HCT116 (cell line): ENCODE measurements at regions not wholly inside any gene's neighbourhood (a gene's known extent, or its start where the extent isn't known, plus 50 kb on each side); places are given as distances from the start of the nearest gene placed in this dataset.

ENCODE experiments used
- ATAC-seq: fragments of 200-7000 bp; cut with Tn5 transposase; 2 replicates; pipeline ENCODE4 v1.9.1; 2020; ENCODE audit warnings: mild to moderate bottlenecking, moderate library complexity
- BruUV-seq: library from RNA; stranded (reverse); fragments of 400-500 nt; replicated peaks from 2 replicates; lab custom pipeline; 2021; lab: Mats Ljungman, UMichigan
- CTCF ChIA-PET: fragments of 300-600 bp; sonication (Branson Sonifier 250); formaldehyde crosslinking; loops from one replicate; lab custom pipeline; 2021; ENCODE audit warnings: antibody characterized with exemption; lab: Charles Lee
- POLR2A ChIA-PET: fragments of 300-600, 350-600 bp; sonication (Branson Sonifier 250); formaldehyde crosslinking; loops from one replicate; lab custom pipeline; 2021; ENCODE audit warnings: antibody characterized with exemption; lab: Charles Lee
- RAD21 ChIA-PET, 2 experiments: fragments of 300-600 bp; sonication (Branson Sonifier 250); formaldehyde crosslinking; loops; one replicate each; lab custom pipeline; 2023; ENCODE audit warnings: low total read pairs in 2 of 2; ENCODE audit not compliant: uncharacterized antibody in 2 of 2, unreplicated experiment in 2 of 2, low non-redundant PET in 1 of 2; lab: Charles Lee
- DNase-seq: peaks from one replicate; pipeline ENCODE4 v3.0.0-alpha.2; 2010; ENCODE audit warnings: low read depth, low spot score
- H2AFZ ChIP-seq: fragments of 200-600 bp; shearing (Covaris generic), sonication (generic); 2 replicates; pipeline ENCODE4 v1.6.1; 2017; ENCODE audit warnings: low read depth, mixed run types, mixed read lengths, antibody characterized with exemption, low read length; ENCODE audit not compliant: poor library complexity, severe bottlenecking
- H3K27ac ChIP-seq: 2 replicates; pipeline ENCODE4 v1.5.1; 2012; ENCODE audit warnings: low read depth, low read length
- H3K27me3 ChIP-seq: fragments of 200-600 bp; sonication (generic); 2 replicates; pipeline ENCODE4 v1.6.1; 2016; ENCODE audit warnings: mixed run types, low read length, mixed read lengths; ENCODE audit not compliant: insufficient read depth
- H3K36me3 ChIP-seq, 2 experiments: fragments of 200-500 bp in 1 of 2; fragments of 200-600 bp in 1 of 2; sonication (Bioruptor generic) in 1 of 2; sonication (generic) in 1 of 2; 2 replicates each; pipeline versions ENCODE4 v1.5.1 to v1.6.1; 2014 to 2016; ENCODE audit warnings: low read length in 2 of 2, inconsistent platforms in 1 of 2, mixed read lengths in 1 of 2, mixed run types in 1 of 2; ENCODE audit not compliant: insufficient read depth in 2 of 2, control insufficient read depth in 1 of 2
- H3K4me1 ChIP-seq, 2 experiments: fragments of 200-600 bp in 1 of 2; sonication (generic) in 1 of 2; 2 replicates each; pipeline versions ENCODE4 v1.5.1 to v1.6.1; 2012 to 2017; ENCODE audit warnings: low read length in 2 of 2, inconsistent platforms in 1 of 2, mild to moderate bottlenecking in 1 of 2, mixed read lengths in 1 of 2, mixed run types in 1 of 2, moderate library complexity in 1 of 2; ENCODE audit not compliant: insufficient read depth in 2 of 2, control insufficient read depth in 1 of 2
- H3K4me2 ChIP-seq: fragments of 200-600 bp; sonication (generic); 2 replicates; pipeline ENCODE4 v1.6.1; 2017; ENCODE audit warnings: mixed run types, low read length, mixed read lengths
- H3K4me3 ChIP-seq, 2 experiments: fragments of 200-600 bp in 1 of 2; sonication (generic) in 1 of 2; replicated peaks in 1 of 2; 2 replicates each; pipeline ENCODE4 v1.5.1; 2011 to 2016; ENCODE audit warnings: low read length in 2 of 2, control low read depth in 1 of 2, low read depth in 1 of 2, mild to moderate bottlenecking in 1 of 2, mixed read lengths in 1 of 2, mixed run types in 1 of 2
- H3K79me2 ChIP-seq: fragments of 200-600 bp; sonication (generic); 2 replicates; pipeline ENCODE4 v1.6.1; 2017; ENCODE audit warnings: mild to moderate bottlenecking, mixed run types, low read length, moderate library complexity, mixed read lengths; ENCODE audit not compliant: insufficient read depth
- H3K9ac ChIP-seq: fragments of 200-600 bp; sonication (generic); 2 replicates; pipeline ENCODE4 v1.6.1; 2016; ENCODE audit warnings: low read length, mixed read lengths
- H3K9me2 ChIP-seq: fragments of 200-600 bp; sonication (generic), shearing (Covaris generic); 2 replicates; pipeline ENCODE4 v1.6.1; 2017; ENCODE audit warnings: mixed run types, mild to moderate bottlenecking, moderate library complexity; ENCODE audit not compliant: insufficient read depth
- H3K9me3 ChIP-seq, 2 experiments: fragments of 200-500 bp in 1 of 2; fragments of 200-600 bp in 1 of 2; sonication (Bioruptor generic) in 1 of 2; sonication (generic) in 1 of 2; 2 replicates each; pipeline ENCODE4 v1.6.1; 2014 to 2017; ENCODE audit warnings: low read length in 2 of 2, mixed read lengths in 2 of 2, inconsistent platforms in 1 of 2, low read depth in 1 of 2, mild to moderate bottlenecking in 1 of 2, mixed run types in 1 of 2, moderate library complexity in 1 of 2; ENCODE audit not compliant: control insufficient read depth in 1 of 2, insufficient read depth in 1 of 2
- H4K20me1 ChIP-seq: fragments of 200-600 bp; sonication (generic), shearing (Covaris generic); 2 replicates; pipeline ENCODE4 v1.6.1; 2017; ENCODE audit warnings: mixed run types, mild to moderate bottlenecking, moderate library complexity; ENCODE audit not compliant: insufficient read depth
- CBX3 ChIP-seq: IDR thresholded peaks from 2 replicates; pipeline ENCODE4 v1.6.1; 2012; ENCODE audit warnings: low read depth
- CTCF ChIP-seq, 3 experiments: fragments of 200-600 bp in 1 of 3; sonication (generic) in 1 of 3; IDR thresholded peaks in 2 of 3; conservative IDR thresholded peaks in 1 of 3; 2 replicates each; pipeline ENCODE4 v1.5.1; 2012 to 2017; ENCODE audit warnings: low read depth in 2 of 3, low read length in 2 of 3, antibody characterized with exemption in 1 of 3, borderline replicate concordance in 1 of 3, control low read depth in 1 of 3, mild to moderate bottlenecking in 1 of 3, mixed read lengths in 1 of 3, mixed run types in 1 of 3, moderate library complexity in 1 of 3; ENCODE audit not compliant: insufficient read depth in 1 of 3
- ELF1 ChIP-seq: IDR thresholded peaks from 2 replicates; pipeline ENCODE4 v1.6.1; 2012; ENCODE audit warnings: low read depth, borderline replicate concordance
- EZH2 ChIP-seq: fragments of 200-600 bp; sonication (generic); IDR thresholded peaks from 2 replicates; pipeline ENCODE4 v1.6.1; 2017; ENCODE audit warnings: antibody characterized with exemption, mixed run types
- EZH2phosphoT487 ChIP-seq: fragments of 200-600 bp; IDR thresholded peaks from 2 replicates; pipeline ENCODE4 v1.6.1; 2018; ENCODE audit warnings: antibody characterized with exemption, borderline replicate concordance
- FOSL1 ChIP-seq: IDR thresholded peaks from 2 replicates; pipeline ENCODE4 v1.6.1; 2012; ENCODE audit warnings: low read depth
- JUND ChIP-seq: IDR thresholded peaks from 2 replicates; pipeline ENCODE4 v1.6.1; 2012
- POLR2A ChIP-seq: IDR thresholded peaks from 2 replicates; pipeline ENCODE4 v1.7.0; 2011; ENCODE audit warnings: borderline replicate concordance; ENCODE audit not compliant: insufficient read depth, insufficient read length; ENCODE audit errors: extremely low read depth
- POLR2AphosphoS5 ChIP-seq: IDR thresholded peaks from 2 replicates; pipeline ENCODE4 v1.6.1; 2011; ENCODE audit warnings: mild to moderate bottlenecking, low read depth, low read length, moderate library complexity
- RAD21 ChIP-seq: IDR thresholded peaks from 2 replicates; pipeline ENCODE4 v1.6.1; 2012; ENCODE audit warnings: low read depth, mild to moderate bottlenecking
- SIN3A ChIP-seq: IDR thresholded peaks from 2 replicates; pipeline ENCODE4 v1.6.1; 2012; ENCODE audit warnings: low read depth
- SP1 ChIP-seq: IDR thresholded peaks from 2 replicates; pipeline ENCODE4 v1.6.1; 2012; ENCODE audit warnings: low read depth
- SRF ChIP-seq: IDR thresholded peaks from 2 replicates; pipeline ENCODE4 v1.6.1; 2012; ENCODE audit warnings: low read depth
- TCF7L2 ChIP-seq: IDR thresholded peaks from 2 replicates; pipeline ENCODE4 v1.7.0; 2011; ENCODE audit warnings: borderline replicate concordance, inconsistent platforms; ENCODE audit not compliant: insufficient read depth, insufficient read length; ENCODE audit errors: extremely low read depth
- ZBTB33 ChIP-seq: IDR thresholded peaks from 2 replicates; pipeline ENCODE4 v1.6.1; 2011; ENCODE audit warnings: mild to moderate bottlenecking, low read length, moderate library complexity; ENCODE audit not compliant: insufficient replicate concordance; ENCODE audit errors: extremely low read depth
- ZFX ChIP-seq: fragments of 450-650 bp; IDR thresholded peaks from 2 replicates; pipeline ENCODE4 v1.6.1; 2017
- ZNF274 ChIP-seq: fragments of 200-500 bp; sonication (Bioruptor generic); IDR thresholded peaks from 2 replicates; pipeline ENCODE4 v1.6.1; 2014; ENCODE audit warnings: mild to moderate bottlenecking, low read depth, low read length, inconsistent platforms
- intact Hi-C: fragments of 100-400 bp; cut with micrococcal nuclease; formaldehyde crosslinking; loops from 2 replicates; pipeline ENCODE4 v1.10.0; 2022

GRCh38 chr11:31955838-31956237 lies 135.0 kb upstream of the RCN1 start:
- H4K20me1 ChIP-seq = no peaks in the 10 kb centered on the region
- ATAC-seq (no peak), DNase-seq (no peak)
- intact Hi-C loops = loop anchor here (5.0 kb wide), 3 partner anchors 469 to 849 kb away; no protein-coding TSS in a partner anchor
- H3K4me1 ChIP-seq = peaks cover 0 to 4% of the 10 kb centered on the region in 2 experiments; a peak in 1 of 4 replicates
- no peak overlapping the region for H3K4me2 ChIP-seq
- ChIA-PET RAD21 (no interaction called here), POLR2A (no interaction called here), CTCF (no interaction called here)
- no peak for TF ChIP-seq ZBTB33
- no peak for TF ChIP-seq RAD21
- TF ChIP-seq POLR2AphosphoS5 = no peak
- no peak for TF ChIP-seq EZH2
- no peak for TF ChIP-seq ELF1
- TF ChIP-seq CBX3 = no peak
- no peak for TF ChIP-seq ZFX
- no peak for TF ChIP-seq ZNF274
- no peak for TF ChIP-seq POLR2A
- TF ChIP-seq EZH2phosphoT487 = no peak
- no peak for TF ChIP-seq SIN3A
- no peak for TF ChIP-seq SP1
- TF ChIP-seq JUND = no peak
- no peak for TF ChIP-seq TCF7L2
- TF ChIP-seq CTCF (IDR thresholded peaks at IDR 0.05 in 2 of 3, conservative IDR thresholded peaks at IDR 0.05 in 1 of 3; ENCODE audit: borderline replicate concordance in 1 of 3, insufficient read depth in 1 of 3, low read depth in 2 of 3, low read length in 2 of 3) = no peak
- TF ChIP-seq SRF = no peak
- no peak for TF ChIP-seq FOSL1
- no peak overlapping the region for H3K4me3 ChIP-seq
- no TSS peak for BruUV-seq
- H3K27ac ChIP-seq = no peak overlapping the region
- no peak overlapping the region for H3K9ac ChIP-seq
- H2AFZ ChIP-seq = no peak overlapping the region
- no peaks in the 10 kb centered on the region for H3K9me3 ChIP-seq
- no peaks in the 10 kb centered on the region for H3K27me3 ChIP-seq
- H3K36me3 ChIP-seq = no peaks in the 10 kb centered on the region
- H3K9me2 ChIP-seq = no peaks in the 10 kb centered on the region
- no peaks in the 10 kb centered on the region for H3K79me2 ChIP-seq
